NCI-H2227 (cell line): ENCODE measurements at regions not wholly inside any gene's neighbourhood (a gene's known extent, or its start where the extent isn't known, plus 50 kb on each side); places are given as distances from the start of the nearest gene placed in this dataset.
"Not testable (repeated sequence)": the region's sequence is repeated elsewhere in the genome, so short reads cannot be mapped to it uniquely, and the experiment has no call there.

Source experiments
- DNase-seq: peaks from one replicate; lab custom pipeline; 2025; ENCODE audit not compliant: unreplicated experiment; lab: John Stamatoyannopoulos, UW

DNA sequence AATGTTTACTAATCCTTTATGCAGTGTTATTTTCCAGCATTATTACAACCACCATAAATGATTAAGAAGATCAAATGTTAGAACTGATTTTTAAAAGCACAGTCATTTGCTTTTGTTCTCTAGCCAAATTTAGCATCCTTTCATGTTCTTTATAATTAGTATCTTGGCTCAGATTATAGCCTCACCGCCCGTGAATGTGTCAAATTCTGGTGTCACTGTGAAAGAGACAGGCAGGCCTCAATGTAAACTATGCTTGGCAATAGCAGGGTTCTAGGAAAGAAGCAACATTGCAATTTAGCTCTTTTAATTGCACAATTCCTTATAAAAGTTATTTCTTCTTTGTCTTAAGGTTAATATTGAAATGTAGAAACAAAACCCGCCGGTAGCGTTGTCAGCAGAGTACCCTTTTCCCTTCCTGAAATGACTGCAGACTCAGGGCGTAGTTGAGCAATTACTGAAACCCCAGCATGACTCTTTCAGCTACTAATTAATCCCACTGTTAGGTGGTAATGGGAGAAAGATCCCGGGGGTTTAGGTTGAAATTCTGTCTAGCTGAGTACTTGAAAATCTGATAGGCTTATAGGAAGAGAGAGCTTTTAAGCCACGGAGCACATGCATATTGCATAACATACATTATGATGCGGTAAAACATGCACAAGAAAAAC is 1600.5 kb upstream of the SEL1L start:
- DNase-seq = no peak

DNA sequence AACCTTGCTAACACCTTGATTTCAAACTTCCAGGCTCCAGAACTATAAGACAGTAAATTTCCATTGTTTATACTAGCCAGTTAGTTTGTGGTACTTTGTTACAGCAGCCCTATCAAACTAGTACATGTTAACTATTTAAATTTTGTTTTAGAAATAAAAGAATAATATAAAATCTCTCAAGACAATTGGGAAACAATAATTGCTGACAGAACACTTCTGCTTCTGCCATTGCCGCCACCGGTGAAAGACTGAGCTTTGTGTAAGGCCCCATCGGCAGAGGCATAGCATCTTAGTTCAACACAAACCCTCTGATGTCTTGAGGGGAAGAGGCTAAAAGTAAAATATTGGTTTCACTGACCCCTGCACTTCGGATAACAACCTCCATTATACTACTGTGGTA is 1607.1 kb upstream of the SEL1L start:
- no peak for DNase-seq

DNA sequence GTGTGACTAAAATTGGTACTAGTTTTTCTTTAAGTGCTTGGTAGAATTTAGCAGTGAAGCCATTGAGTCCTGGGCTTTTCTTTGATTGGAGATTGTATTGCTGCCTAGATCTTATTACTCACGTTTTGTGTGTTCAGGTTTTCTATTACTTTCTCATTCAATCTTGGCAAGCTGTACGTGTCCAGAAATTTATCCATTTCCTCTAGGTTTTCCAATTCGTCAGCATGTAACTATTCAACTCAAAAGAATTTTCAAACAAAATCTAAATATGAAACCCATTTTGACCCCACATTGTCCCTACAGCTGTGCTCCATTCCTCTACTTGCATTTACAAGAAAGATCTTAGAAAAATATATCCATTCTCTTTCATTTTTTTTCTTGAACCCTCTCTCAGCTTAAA is 1613.4 kb upstream of the SEL1L start:
- no peak for DNase-seq

DNA sequence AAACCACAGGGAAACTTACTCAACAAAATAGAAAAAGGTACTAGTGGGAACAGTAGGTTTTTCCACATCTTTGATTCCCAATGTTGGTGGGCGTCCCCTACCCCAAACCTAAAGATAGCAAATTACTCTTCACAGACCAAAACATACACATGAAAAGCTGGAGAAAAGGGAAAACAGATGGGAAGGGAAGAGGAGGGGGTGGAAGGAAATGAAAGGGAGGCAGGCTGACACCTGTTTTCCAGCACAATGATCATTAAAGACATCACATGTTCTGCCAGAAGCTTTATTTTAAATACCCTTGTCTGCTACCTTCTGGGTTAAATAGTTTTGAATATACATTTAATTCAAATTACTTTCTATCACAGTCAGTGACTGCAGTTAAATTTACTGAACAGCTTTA is 1617.9 kb upstream of the SEL1L start:
- DNase-seq = no peak

DNA sequence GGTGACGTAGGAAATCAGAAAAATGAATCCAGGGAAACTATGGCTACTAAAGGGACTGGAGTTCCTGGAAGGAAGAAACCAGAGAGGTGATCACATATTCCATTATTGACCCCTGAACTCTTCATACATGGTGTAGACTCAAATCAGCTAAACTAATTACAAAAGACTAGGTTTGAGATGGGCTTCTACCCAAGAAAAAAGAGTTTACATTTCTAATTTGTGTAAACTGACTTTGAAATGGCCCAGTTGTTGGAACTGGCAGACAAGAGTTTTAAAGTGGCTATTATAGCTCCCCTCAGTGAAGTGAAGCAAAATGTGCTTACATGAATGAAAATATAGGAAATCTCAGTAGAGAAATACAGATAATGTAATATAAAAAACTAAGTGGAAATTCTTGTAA is 1619.4 kb upstream of the SEL1L start:
- no peak for DNase-seq

DNA sequence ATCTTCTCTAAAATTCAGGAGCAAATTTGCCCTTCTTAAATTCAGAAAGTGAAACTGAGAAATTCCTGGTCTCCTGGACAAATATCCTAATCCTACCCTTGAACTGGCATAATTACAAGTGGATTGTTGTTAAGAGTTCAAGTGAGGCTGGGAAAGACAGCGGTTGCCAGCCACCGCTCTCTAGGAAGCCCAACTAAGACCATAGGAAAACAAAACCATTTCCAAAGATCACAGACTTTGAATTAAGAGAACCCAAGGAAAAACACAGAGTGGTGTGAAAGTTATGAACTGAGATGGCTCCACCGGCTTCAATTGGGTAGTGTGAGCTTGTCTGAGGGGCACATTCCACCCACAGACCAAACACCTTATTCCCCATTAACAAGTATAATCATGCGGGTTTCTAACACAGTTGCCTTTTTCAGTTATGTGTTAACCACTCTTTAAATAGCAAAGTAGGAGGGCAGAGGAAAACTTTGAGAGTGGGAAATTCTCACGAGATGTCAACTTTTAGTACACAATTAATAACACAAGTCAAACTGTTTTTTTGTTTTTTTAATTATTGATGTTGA is 1628.8 kb upstream of the SEL1L start:
- no peak for DNase-seq

DNA sequence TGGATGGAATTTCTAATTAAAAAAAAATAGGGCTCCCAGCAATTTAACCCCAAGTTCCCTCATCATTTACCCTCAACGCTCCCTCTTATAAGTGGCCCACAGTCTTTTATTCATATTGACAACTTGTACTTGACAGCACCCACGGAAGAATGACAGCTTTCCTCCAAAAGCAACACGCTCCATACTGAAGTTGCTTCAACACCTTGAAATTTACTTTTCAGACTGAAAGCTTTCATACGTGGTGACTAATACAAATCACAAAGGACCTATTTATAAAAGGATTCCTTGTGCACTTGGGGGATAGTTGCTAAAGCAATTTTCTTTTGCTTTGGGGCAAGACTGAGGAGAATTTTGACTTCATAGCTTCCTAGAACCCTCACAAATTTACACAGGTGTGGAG is 1629.4 kb upstream of the SEL1L start:
- DNase-seq = no peak

DNA sequence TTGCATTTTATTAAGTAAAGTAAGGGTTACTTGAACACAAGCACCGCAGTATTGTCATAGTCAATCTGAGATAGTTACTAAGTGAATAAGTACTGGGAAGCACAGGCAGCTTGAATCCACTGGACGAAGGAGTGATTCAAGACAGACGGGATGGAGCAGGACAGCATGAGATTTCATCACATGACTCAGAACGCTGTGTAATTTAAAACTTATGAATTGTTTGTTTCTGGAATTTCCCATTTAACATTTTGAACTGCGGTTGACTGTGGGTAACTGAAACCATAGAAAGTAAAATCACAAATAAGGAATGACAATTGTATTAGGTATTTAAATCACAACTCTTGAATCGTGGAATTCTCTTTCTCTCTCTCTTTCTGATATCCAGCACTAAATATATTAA is 1630.4 kb upstream of the SEL1L start:
- no peak for DNase-seq

DNA sequence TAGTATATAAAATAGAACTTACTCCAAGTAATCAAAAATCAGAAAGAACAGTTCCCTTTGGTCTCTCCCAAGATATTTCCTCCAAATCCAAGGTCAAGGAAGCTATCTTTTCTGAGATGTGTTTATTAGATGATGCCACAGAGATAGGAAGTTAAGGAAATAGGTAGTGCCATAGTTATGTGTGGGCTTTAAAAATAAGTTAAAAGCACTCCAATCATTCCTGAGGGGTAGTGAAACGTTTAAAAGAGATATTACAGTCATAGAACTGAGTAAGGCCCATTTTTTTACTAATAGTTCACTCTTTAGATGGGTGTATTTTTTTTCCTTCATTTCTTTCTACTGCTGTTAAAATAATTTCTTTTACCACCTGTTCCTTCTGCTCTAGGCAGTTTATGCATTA is 1630.9 kb upstream of the SEL1L start:
- DNase-seq = no peak

DNA sequence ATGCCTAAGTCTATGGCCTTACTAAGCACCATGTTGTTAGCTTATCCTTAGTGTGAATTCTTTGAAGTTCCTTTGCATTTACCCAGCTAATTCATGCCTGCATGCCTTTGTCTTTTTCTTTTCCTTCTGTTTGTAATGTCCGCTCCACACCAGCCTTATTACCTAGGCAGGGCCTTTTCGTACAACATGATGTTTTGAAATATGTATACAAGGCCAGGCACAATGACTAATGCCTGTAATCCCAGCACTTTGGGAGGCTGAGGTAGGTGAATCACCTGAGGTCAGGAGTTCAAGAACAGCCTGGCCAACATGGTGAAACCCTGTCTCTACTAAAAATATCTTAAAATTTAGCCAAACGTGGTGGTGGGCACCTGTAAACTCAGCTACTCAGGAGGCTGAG is 1636.5 kb upstream of the SEL1L start:
- DNase-seq = no peak

DNA sequence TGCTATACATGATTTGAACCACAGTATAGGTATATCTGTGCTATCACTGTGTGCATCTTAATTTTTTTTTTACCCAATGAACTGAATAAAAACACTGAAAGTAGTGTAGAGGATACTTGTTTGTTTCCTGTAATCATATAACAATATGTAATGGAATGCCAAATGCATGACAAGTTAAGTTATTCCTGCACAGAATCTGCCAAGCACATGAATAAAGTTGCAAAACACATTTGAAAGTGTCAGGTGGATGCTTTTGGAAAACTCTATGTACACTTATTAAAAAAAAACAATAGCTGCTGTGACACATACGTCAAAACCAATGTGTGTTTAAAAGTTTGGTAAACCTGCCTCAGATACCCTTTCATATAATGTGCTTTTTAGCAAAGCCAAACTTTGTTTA is 1638.1 kb upstream of the SEL1L start:
- DNase-seq = no peak

DNA sequence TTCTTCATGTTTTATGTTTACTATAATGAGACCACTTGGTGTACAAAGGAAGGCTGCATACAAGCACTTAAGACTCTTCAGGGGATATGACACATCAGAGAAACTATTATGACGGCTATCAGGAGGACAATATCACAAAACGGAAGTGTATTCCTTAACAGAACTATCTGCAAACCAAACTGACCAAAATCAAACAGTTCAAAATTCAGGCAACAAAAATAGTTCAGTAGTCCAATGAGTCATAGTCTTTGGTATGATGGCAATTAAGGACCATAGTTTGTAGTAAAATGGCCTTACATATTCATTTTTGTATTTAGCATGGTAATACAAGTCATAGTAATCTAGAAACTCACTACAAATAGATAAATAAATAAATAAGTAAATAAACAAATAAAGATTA is 1638.7 kb upstream of the SEL1L start:
- DNase-seq = no peak

DNA sequence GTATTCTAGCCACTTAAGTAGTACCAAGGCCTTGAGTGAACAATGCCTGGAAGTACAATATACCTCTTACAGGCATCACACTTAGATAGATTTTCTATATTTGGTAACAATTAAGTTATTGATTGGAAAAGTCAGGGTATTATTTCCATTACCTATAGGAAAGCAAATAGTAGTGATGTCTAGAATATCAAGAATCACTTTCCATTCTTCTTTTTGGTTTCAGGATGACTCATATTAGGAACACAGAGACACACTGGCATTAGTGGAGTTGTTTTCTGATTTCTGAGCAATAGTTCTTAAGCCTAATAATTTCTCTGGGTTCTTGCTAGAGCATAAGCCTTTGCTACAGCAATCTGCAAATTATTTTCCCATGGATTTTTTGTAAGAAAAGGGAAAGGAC is 1640.0 kb upstream of the SEL1L start:
- DNase-seq = no peak

DNA sequence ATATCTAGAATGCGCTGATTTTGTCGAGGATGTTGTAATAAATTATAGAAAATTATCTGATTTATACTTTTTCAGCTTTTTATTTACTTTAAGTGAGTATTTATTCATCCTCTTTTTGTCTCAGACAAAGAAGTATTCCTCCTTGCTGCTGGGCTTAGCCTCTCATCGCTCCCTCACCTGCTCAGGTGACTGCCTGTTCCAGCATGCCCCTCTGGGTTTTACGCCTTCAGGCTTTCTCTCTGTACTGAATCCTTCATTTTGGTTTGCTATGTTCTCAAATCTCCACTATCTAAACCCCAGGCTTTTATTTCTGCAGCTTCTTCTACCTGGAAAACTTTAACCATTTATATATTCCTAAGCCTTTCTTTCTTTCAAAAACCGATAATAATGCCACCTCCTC is 1650.9 kb upstream of the SEL1L start:
- DNase-seq = no peak

DNA sequence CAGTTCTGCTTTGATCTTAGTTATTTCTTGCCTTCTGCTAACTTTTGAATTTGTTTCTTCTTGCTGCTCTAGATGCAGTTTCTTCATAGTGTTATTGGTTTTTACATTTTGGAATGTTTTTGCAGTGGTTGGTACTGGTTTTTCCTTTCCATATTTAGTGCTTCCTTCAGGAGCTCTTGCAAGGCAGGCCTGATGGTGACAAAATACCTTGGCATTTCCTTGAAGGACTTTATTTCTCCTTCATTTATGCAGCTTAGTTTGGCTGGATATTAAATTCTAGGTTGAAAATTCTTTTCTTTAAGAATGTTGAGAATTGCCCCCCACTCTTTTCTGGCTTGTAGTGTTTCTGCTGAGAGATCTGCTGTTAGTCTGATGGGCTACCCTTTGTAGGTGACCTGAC is 1654.7 kb upstream of the SEL1L start:
- DNase-seq = not testable (repeated sequence)

DNA sequence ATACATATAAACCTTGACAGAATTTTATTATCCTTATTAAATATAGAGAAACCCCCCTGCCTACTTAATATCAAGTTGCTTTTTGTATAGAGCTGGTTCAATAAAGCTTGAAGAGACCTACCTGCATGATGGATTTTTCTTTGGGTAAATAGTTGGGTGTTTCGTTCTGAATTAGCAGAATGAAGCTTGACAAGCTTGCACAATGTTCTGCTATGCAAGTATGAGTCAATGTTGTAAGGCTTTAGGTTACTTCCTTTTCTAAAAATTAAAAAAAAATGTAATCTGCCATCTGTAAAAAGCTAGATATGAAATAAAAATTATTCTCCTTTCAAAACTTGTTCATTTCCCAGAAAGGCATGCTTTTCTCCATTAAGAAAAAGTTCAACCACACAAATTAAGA is 1662.6 kb upstream of the SEL1L start:
- no peak for DNase-seq

DNA sequence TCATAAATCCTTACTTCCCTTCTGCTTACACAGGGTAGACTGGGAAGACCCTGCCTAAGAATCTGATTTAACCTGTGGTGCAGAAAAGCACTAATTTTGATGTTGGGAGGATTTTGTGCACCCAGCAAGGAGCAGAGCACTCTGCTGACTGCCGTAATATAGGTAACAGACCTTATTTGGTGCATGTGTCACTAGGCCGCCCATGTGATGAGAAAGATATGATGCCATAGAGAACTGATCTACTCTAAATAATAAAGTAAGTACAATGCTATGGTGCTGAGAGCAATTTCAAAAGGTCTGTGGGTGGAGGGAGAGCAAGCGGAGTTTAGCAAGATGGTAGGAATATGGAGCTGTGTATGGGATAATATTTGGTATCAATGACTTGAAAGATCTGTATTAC is 1663.6 kb upstream of the SEL1L start:
- DNase-seq = no peak

DNA sequence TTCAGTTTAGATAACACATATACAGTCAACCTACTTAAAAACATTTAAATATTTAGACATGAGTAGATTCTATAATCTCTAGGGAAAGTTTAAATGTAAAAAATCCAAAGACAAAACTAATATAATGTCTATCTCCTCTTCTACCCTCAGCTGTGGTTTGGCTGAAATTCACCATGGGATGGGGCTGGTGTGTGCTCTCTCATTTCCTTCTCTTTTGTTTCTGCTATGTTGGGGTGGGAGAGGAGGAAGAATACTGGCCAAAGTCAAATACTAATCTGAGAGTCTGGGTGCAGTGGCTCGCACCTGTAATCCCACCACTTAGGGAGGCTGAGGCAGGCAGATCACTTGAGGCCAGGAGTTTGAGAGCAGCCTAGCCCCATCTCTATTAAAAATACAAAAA is 1673.9 kb upstream of the SEL1L start:
- no peak for DNase-seq

DNA sequence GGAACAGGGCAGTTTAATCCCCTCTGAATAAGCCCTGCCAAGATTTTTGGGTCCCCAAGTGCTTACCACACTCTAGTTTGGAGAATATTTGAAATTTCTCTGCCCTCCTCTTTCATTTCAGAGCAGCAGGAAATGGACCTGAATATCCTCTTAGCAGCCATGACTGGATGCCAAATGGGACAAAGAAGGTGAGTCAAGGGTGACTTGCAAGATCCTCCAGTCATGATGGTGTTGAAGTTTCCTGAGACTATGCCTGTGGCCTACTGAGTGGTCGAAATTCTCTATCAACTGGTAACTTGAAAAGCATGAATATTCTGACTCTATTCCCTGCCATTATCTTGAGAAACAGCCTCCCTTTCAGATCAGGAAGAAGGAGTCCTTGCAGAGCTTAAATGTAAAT is 1674.7 kb upstream of the SEL1L start:
- no peak for DNase-seq

DNA sequence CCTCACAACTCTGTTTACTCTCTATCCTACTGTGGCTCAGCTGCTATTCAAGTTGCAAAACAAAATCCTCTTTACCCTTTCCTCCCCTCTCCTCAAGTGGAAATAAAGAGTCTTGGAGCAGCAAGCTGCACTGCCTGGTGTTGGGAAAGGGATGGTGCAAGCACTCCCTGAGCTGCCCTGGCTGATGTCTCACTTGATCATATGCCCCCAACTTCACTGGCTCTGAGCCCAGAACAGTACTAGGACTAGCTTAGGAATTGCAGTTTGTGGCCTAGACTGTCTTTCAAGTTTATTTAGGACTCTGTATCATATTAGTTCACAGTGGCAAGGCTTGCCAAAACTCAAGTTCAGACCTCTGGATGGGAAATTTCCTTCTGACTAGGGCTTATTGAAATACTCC is 1683.8 kb upstream of the SEL1L start:
- no peak for DNase-seq

DNA sequence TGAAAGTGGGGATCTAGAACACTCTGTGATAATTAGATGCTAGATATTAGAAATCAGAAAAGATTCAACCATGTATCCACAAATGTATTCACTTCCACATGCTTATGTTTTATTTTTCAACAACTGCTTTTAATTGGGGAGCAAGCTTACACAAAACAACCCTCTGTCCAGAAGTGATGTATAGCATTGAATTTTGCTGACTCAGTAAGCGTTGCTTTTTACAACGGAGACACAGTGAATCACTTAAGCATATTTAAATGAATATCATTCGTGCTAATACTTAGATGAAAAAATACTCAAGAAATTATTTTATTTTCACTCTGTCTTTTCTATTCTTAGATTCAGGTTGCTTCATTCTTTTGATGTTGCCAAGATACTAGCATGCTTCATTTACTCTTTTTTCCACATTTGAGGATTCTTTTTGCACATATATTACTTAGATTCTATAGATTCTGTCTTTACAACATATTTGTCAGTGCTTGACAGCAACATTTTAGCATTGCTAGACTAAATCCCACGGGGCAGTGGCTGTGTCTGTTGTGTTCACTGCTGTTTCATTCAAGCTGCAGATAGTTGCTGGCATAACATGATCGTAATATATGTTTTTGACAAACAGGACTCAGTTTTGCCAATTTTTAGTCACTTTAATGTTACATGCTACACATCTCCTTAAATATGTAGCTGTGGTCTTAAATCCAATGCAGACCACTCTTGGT is 1714.4 kb upstream of the SEL1L start:
- no peak for DNase-seq

DNA sequence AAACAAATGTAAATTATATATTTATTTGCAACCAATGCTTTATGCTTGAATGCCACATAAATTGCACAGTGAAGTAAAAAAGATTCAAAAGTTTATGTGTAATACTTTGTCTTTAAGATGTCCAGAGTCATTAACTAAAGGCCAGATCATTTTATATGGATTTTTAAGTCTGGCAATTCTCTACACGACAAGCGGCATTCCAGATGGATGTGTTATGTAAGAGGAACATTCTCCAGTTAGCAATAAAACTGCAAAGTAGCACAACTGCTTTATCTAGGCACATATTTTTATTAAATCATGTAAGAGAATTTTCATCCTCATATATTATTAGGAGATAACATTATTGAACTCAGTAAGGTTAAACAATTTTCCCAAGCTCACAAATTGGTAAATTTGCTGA is 1717.7 kb upstream of the SEL1L start:
- no peak for DNase-seq

DNA sequence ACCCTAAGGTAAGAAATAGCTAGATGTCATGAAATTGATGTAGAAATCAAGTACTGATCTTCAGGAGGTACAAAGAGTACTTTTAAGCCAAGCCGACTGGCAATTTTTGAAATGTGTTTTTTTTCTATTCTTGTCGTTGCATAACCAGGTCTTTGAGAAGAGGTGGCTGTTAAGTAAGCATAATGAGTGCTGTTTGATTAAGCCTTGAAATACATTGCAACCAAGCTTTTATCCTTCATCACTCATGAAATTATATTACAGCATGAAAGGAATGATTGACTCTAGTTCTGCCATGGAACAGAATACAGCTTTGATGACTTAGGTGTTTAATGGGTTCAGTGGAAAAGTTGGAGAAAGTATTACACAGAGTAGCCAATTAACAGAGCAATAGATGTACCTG is 1720.2 kb upstream of the SEL1L start:
- no peak for DNase-seq
